GM19023 (cell line): ENCODE measurements at regions not wholly inside any gene's neighbourhood (a gene's known extent, or its start where the extent isn't known, plus 50 kb on each side); places are given as distances from the start of the nearest gene placed in this dataset.
A peak's percentile ranks its signal among the peaks of the same experiment; 100 is the strongest.

Experiments used
- ATAC-seq: cut with Tn5 transposase; IDR thresholded peaks from one replicate; pipeline ENCODE4 v1.9.1; 2021; ENCODE audit warnings: mild to moderate bottlenecking, moderate library complexity; ENCODE audit not compliant: unreplicated experiment

DNA sequence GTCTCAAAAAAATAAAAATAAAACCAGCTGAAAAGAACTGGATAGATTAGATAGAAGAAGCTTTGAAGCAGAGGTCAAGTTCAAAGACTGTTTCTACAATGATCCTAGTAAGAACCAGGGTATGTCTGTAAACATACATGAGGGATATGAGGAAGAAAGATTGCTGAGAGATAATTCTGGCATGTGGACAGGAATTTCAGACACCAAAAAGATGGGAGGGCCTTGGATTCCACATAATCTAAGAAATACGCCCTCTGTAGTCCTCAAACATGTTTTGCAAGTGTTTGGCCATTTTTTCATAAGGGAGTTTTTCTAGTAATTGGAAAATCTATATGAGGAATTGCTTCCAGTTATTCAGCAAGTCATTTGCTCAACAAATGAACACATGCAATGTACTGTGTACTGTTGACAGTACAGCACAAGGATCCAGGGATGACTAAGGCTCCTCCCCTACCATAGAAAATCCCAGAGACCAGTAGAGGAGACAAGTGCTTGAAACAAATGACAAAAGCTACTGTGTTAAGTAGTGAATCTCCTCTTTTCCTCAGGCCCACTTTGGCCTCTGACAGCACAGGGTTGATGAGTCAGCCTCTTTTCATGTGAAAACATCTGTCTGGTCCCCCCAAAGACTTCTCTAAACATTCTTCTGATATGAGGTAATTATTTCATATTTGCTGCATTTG, 795.9 kb downstream of the MAFB start:
- no peak for ATAC-seq

DNA sequence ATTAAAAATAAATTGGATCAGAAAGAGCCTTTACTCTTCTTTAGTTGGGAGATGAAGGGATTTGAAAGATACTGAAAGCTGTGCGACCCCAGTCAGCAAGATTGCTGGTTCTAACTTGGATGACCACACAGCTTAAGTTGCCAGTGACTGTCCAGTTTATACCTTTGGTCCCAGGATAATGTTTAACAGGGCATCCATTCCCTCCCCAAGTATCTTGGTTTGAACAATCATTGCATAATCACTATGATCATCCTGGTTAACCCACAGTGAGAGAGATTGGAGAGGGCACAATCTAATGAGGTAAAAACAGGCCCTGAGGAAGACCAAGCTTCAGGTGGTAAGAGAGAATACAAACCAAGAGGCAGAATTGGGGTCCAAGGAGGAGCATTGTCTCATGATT, 798.3 kb downstream of the MAFB start:
- no peak for ATAC-seq

DNA sequence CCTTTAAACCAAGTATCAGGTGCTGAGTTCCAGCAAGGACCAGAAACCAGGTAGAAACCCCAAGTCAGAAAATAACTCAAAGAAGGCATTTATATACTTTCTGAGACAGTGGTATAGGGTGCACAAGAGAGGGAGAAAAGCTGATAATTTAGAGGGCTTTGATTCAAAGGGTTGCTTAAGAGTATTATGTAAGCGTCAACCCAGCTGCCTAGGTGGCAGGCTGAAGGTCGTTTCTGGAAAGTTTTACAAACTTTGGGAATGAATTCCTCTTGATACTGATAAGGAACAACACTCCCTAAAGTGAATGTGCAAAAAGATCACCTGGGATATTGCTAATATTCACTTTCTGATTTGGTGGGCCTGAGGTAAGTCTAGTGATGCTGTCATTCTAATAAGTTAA, 800.7 kb downstream of the MAFB start:
- no peak for ATAC-seq

DNA sequence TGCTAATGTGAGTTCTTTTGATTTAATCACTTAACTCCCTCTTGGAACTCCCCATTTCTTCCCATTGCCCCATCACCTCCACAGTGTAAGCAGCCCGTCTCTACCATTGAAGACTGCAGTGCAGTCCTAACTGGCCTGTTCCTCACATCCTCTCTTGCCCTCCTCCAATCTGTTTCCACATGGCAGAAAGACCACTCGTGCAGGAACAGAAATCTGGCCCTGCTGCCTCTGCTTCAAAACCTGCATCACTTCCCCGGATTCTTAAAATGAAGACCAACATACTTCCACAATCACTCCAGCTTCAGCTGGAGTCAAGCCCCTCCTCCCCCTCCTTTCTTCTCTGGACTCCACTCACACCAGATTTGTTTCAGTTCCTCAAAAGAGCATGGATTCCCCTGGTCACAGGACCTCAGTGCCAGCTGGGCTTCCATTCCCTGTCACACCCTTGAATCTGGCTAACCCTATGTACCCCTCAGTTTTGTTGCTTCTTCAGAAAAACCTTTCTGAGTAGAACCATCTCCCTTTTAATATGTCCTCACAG, 802.3 kb downstream of the MAFB start:
- no peak for ATAC-seq

DNA sequence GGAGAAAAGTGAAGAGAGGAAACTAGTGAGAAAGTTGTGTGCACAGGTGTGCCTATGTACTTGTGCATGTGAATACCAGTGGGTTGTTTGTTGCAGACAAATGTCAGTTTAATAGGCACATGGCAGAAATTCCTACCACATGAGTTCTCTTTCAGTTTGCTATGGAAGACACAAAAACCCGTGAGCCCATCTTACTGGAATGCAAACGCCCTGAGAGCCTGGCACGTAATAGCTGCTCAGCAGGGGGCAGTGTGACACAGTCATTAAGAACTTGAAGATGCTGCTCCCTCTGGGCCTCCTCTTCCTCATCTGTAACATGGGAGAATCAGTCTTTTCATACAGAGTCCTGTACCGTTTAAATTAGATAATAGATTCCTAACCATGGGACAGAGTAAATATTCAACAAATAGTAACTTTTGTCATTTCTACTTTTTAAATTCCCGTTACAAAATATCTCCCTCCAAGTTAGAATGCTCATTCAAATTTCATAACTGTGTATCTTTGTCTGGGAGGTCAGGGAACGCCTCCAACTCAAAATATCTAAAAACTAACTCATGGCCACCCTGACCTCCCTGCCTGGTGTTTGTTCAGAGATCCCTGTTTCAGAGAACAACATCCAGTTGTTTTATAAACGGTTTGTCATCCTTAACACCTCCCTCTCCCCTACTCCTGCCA, 802.9 kb downstream of the MAFB start:
- ATAC-seq: no peak

DNA sequence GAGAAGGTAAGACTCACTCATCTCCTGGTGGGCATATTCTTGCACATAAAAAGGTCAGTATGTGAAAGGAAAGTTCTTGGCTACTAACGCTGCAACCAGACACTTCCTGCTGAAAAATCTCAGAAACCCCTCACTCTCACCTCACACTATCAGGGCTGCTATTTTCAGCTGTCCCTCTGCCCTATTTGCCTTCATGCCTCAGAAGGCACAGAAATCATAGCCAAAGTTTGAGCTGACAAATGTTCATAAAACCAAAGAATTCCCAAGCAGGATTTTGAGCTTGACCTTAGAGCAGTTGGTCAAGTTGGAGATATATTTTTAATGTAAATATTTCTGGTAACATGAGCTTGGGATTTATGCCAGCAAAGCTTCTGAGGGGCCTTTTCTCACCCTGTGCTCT, 806.2 kb downstream of the MAFB start:
- no peak for ATAC-seq

DNA sequence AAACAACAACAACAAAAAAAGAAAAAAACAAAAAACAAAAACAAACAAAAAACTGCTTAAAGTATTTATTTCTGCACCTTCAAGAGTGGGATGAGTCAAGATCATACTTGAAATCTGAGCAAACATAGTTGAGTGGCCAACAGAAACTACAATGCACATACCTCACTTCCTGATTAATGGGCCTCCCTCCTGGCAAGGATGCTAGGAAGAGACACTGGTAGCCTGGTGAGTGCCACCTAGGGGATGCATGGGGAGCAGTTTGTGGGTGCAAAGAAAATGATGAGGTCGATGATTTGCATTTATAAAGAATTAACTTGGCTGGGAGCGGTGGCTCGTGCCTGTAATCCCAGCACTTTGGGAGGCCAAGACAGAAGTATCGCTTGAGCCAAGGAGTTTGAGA, 808.1 kb downstream of the MAFB start:
- no peak for ATAC-seq

DNA sequence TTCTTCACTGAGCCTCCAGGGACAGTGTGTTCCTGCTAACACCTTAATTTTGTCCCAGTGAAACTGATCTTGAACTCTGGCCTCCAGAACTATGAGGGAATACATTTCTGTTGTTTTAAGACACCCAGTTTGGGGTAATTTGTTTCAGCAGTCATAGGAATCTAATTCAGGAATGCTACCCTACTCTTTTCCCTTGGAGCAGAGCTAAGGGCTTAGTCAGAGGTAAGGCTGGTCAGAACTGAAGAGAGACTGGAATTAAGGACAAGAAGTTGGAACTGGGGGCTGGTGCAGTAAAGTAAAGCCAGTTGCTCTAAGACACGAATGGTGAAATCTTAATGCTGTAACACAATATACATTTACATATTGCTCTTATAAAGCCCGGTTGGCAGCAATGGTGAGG, 809.7 kb downstream of the MAFB start:
- no peak for ATAC-seq

DNA sequence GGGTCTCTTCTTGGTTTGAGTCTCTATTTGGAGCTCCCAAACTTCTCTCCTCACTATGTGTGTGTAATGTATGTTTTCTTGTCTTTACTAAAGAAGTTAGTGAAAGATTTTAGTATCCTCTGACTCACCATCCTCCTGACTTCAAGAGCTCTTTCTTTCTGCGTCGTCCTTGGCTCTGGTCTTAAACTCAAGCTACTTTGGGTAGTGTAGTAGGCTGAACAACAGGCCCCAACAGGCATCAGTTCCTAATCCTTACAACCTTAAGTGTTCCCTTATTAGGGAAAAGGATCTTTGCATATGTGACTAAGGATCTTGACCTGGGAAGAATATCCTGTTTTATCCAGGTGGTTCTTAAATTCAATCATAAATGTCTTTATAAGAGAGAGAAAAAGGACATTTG, 810.2 kb downstream of the MAFB start:
- ATAC-seq: no peak

DNA sequence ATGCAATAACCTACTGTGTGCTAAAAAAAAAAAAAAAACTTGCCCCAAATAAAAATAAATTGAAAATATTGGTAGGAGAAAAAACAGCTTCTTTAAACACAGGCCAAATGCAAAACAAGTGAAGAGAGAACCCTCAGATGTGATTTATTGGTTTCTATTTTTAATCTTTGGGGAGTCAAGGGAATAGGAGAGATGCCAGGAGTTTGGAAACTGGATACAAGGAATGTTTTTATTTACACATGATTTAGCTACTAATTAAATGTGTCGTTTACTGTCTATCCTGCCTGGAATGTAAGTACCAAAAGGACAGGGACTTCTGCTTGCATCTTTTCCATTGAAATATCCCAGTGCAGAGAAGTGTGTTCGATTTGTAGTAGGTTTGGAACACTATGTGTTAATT, 810.7 kb downstream of the MAFB start:
- ATAC-seq: no peak

DNA sequence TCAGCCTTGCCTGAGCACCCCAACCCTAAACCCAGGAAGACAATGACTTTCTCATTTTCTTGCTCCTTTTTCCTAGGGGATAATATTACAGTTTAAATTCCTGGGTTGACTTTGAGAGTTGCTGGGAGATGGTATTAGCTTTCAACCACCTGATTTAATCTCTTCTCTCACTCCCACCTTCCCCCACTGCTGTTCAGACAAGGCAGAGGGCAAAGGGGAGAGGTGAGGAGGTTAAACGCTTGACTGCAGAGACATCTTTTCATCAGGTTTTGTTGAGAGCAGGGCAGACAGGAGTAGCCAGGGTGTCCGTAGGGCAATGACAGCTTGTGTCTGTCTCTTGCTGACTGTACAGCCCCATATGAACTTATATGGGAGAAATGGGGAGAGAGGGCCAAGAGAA, 811.2 kb downstream of the MAFB start:
- no peak for ATAC-seq

DNA sequence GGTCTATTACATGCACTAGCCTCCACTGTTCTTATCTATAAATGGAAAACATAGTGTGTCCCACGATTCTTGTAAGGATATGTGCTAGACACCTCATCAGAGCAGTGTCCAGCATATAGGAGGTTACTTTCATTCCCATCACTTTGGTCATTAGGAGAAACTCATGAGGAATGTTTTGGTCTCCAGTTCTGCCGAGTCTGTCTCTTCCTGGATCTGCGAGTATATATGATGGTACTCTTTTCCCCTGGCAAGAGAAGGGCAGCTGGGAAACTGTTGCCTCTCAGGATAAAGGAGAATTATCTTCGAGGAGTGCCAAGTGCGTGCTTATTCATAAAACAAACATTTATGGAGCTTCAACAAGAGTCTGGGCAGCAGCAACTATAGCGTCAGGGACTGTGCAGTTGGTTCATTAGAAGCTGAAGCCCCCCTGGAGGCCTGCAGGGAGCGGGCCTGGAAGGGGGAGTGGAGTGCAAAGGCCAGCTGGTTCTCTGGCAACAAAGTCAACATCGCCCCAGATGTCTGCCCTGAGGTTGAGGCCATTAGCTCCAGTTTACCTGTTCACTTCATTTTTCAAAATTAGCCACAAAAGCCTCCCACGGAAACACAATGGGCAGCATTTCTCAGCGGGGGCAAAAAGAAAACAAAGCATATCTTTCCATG, 811.9 kb downstream of the MAFB start:
- ATAC-seq: no peak

DNA sequence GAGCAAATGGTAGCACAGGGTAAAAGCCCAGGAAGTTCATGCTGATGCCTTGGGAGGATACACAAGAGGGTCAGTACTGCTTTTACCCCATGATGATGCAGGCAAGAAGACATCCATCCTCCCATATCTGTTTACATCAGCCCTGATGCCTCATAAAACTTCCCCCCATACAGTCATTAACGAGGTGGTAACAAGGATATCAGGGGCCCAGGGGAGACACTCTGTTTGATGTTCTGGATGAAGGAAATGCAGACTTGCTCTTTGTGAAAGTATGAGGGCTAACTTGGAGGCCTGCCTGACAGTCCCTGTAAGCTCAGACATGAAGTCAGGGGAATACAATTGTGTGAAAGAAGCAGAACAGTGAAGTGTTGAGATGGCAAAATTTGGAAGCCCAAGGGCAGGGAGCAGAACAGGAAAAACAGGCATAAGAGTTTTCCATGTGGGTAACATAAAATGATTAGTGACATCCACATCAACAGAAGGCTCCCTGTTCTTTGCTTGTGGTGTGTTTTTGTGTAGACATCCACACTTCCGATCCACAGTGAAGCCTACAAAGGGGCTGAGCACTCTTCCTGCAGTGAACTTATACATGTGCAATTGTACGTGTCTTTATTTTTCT, 813.4 kb downstream of the MAFB start:
- no peak for ATAC-seq

DNA sequence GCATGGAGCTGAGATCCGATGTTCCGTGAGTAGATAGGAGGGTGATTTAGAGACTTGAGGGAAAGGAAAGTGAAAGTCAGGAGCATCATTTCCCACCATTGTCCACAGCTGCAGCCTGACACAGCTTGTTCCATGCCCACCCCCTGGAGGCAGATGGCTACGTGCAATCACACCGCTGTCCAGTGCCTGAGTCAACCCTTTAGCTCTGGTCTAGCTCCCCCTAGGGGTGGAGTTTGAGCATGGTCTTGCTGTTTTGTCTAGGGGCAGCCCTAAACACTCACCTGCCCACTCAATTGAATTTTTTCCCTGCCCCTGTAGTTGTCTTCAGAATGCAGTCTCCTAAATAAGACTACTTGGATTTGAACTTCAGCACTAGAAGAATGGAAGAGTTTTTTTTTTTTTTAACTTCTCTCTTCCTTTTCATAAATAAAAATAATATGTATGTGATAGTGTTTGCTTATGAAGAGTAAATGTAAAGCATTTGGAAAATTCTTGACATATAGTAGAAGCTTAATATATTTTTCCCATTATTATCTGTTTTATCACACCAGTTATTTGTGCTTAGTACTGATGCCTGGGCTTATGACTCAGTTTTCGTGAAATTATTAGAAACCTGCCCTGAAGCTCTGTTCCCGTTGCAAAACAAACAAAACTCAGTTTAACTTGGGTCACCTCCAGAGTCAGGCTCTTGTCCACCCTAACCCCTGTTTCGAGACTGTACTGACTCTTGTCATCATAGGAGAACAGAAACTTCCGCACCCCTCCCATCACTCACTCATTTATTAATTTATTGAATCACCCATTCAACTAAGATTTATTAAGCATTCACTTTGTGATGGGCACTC, 814.8 kb downstream of the MAFB start:
- ATAC-seq: peak; percentile 86

DNA sequence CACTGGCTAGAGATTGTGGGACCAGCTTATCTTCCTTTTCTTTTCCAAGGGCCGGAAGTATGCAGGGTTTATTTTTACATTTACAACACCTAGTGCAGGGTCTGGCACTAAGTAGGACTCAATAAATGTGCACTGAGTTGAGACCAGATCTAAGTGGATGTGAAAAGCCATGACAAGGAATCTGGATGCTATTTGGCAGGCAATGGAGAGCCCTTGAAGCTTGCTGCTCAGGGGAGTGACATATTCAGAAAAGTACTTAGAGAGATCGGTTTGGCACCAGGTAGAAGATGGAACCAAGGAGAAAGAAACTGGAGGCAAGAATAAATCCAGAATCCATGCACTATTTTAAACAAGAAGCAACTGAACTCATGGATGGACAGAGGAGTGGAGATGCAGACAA, 815.8 kb downstream of the MAFB start:
- ATAC-seq: no peak

DNA sequence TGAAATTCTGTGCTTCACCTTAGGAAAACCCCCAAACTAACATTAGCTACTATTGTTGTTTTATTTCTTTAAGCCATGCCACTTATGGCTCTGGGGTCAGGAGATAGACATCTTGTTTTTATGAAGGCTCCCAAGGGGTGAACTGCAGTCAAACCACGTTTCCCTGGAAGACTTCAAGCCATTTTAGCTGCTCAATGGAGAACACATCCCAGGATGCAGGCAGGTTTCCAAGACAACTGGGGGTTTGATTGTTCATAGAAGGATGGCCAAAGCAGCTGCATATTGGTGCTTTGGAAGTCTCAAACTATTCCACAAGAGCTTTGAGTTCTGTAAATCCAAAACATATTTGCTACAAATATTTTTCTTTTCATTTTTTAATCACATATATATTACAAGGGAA, 818.0 kb downstream of the MAFB start:
- ATAC-seq: no peak

DNA sequence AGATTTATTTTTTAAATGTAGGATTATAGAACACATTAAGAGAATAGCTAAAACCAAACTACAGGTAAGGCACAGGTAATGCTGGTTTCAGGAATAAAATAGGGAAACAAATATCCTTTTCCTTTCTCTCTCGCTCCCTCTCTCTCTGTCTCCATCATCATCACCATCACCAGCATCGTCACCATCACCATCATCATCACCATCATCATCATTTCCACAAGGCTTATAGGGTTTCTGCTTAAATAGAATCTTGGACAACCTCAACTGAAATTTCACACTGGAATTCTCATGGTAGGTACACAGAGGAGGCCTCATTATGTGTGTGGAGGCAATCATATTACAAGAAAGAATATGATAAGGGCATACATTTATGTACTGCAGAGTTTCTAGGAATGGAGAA, 823.6 kb downstream of the MAFB start:
- ATAC-seq: no peak

DNA sequence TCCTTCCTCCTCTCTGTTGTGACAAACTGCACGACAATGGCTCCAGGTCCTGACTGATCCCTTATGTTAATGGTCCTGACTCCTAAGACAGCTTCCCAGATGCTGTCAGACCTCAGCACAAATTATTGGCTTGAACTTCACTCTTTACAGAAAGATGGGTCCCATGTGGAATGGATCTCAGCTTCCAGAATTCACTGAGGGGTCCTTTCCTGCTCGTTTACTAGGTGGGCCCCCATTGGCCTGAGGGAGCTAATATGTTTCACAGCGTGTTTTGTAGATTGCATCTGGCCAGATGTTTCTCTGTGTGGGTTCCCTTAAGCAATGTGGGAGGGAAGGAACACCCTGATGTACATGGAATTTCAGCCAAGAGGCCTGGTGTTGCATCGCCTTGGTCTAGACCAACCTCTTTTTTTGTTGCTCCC, 826.6 kb downstream of the MAFB start:
- no peak for ATAC-seq

DNA sequence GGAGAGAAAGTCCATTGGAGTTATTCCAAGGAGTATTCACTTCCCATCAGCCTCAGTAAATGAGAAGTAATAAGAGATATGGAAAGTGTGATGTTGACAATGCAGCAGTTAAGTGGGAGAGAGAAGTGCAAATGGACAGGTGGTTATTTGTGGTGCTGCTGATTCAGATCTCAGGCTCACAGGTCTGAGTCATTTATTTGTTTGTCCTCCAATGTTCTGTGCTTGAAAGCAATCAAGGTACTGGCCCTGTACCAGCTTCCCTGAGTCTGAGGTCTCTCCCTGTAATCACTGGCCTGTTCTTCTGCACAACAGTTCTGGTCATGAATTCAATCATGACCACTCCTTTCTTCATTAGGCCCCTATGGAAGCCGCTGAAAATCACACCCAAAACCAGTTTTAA, 827.7 kb downstream of the MAFB start:
- ATAC-seq: no peak

DNA sequence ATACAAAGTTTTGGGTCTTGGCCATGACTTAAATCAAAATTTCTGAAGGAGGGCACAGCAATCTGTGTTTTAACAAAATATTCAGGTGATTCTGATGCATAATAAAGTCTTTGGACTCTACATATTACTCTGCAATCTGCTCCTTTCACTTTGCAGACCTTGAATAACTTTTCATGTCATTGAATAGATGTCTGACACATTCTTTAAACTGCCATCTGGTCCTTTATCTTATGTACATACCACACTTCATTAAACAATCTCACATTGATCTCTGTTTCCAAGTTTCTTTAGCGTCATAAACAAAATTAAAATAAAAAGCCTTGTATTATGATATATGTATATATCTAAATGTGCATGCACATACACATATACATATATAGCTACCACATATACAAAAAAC, 831.2 kb downstream of the MAFB start:
- ATAC-seq: no peak

DNA sequence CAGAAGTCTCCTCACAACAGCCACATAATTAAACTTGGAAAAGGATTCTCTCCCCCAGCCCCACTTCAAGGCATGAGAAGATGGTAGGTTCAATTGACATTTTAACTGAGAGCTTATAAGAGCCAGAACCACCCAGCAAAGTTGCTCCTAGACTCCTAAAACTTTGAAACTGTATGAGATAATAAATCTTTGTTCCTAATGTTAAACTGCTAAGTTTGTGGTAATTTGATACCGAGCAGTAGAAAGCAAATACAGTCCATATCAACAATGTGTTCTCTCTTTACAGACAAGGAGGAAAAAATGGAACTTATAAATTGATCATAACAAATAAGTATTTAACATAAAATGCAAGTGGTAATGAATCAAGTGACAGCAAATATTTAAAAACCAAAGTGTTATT, 831.8 kb downstream of the MAFB start:
- ATAC-seq: no peak
